ENCODE measurements at regions not wholly inside any gene's neighbourhood (a gene's known extent, or its start where the extent isn't known, plus 50 kb on each side); places are given as distances from the start of the nearest gene placed in this dataset.
A peak's percentile ranks its signal among the peaks of the same experiment; 100 is the strongest.

- TF ChIP-seq MIER2 (CRISPR knock-in tag; IDR thresholded peaks at IDR 0.05) (0 out of 2 replicates have a peak, but pooled peaks have one; percentile 57), SMAD1 (CRISPR knock-in tag; IDR thresholded peaks at IDR 0.05; ENCODE audit: borderline replicate concordance, low read depth) (peak; percentile 51; the same call in 1 of the 2 replicates), SCMH1 (CRISPR knock-in tag; IDR thresholded peaks at IDR 0.05; ENCODE audit: borderline replicate concordance) (no peak), ZNF382 (CRISPR knock-in tag; IDR thresholded peaks at IDR 0.05; ENCODE audit: borderline replicate concordance) (no peak), ZNF572 (CRISPR knock-in tag; IDR thresholded peaks at IDR 0.05) (peak; percentile 27; the same call in 1 of the 2 replicates), POLR2A (IDR thresholded peaks at IDR 0.05; ENCODE audit: insufficient read depth in 1 of 2, low read depth in 2 of 2, low read length in 2 of 2) (no peak), EED (CRISPR knock-in tag; IDR thresholded peaks at IDR 0.05) (peak; percentile 59; the same call in 1 of the 2 replicates), ZSCAN12 (CRISPR knock-in tag; IDR thresholded peaks at IDR 0.05) (no peak), BORCS8-MEF2B (CRISPR knock-in tag; IDR thresholded peaks at IDR 0.05) (0 out of 2 replicates have a peak, but pooled peaks have one; percentile 27), YY1 (IDR thresholded peaks at IDR 0.05; ENCODE audit: insufficient read depth, insufficient replicate concordance, low read depth, low read length) (peak; percentile 72), SRY (CRISPR knock-in tag; IDR thresholded peaks at IDR 0.05) (peak; percentile 32; the same call in 1 of the 2 replicates), KDM2A (CRISPR knock-in tag; IDR thresholded peaks at IDR 0.05; ENCODE audit: borderline replicate concordance, low read depth) (peak; percentile 45; the same call in 1 of the 2 replicates), HMGXB3 (CRISPR knock-in tag; IDR thresholded peaks at IDR 0.05; ENCODE audit: borderline replicate concordance) (no peak), ZNF550 (CRISPR knock-in tag; IDR thresholded peaks at IDR 0.05; ENCODE audit: borderline replicate concordance) (peak; percentile 36; the same call in 1 of the 2 replicates), ZNF501 (CRISPR knock-in tag; IDR thresholded peaks at IDR 0.05) (peak; percentile 42; the same call in 1 of the 2 replicates), TGIF2 (CRISPR knock-in tag; IDR thresholded peaks at IDR 0.05) (0 out of 2 replicates have a peak, but pooled peaks have one; percentile 48), ZNF232 (CRISPR knock-in tag; IDR thresholded peaks at IDR 0.05; ENCODE audit: borderline replicate concordance) (no peak), PPARG (CRISPR knock-in tag; conservative IDR thresholded peaks at IDR 0.05) (no peak), FIP1L1 (IDR thresholded peaks at IDR 0.05; ENCODE audit: borderline replicate concordance, insufficient read depth, low read depth, low read length) (no peak), ZNF101 (CRISPR knock-in tag; IDR thresholded peaks at IDR 0.05; ENCODE audit: borderline replicate concordance, low read depth) (no peak), MED1 (CRISPR knock-in tag; IDR thresholded peaks at IDR 0.05) (no peak), XRCC5 (optimal IDR thresholded peaks at IDR 0.05; ENCODE audit: low read length) (peak; percentile 74), ZNF597 (CRISPR knock-in tag; IDR thresholded peaks at IDR 0.05) (no peak), ZNF138 (CRISPR knock-in tag; IDR thresholded peaks at IDR 0.05; ENCODE audit: low read depth) (no peak), ZNF225 (CRISPR knock-in tag; IDR thresholded peaks at IDR 0.05) (0 out of 2 replicates have a peak, but pooled peaks have one; percentile 37)
Observed at GRCh38 chr16:7025616-7026190, 306.9 kb upstream of the RBFOX1 start (continued).

Data from HepG2 (cell line).